HepG2 (cell line): ENCODE measurements at regions not wholly inside any gene's neighbourhood (a gene's known extent, or its start where the extent isn't known, plus 50 kb on each side); places are given as distances from the start of the nearest gene placed in this dataset.
"Not testable (repeated sequence)": the region's sequence is repeated elsewhere in the genome, so short reads cannot be mapped to it uniquely, and the experiment has no call there.

Source experiments
- ATAC-seq: fragments of 200-7000 bp; cut with Tn5 transposase; 3 replicates; pipeline ENCODE4 v1.9.1; 2020; ENCODE audit warnings: mild to moderate bottlenecking, moderate library complexity
- BruUV-seq: library from RNA; stranded (reverse); fragments of 400-500 nt; replicated peaks from 2 replicates; lab custom pipeline; 2021; lab: Mats Ljungman, UMichigan
- CTCF ChIA-PET: fragments of 300-600 bp; formaldehyde crosslinking; extraction: SDS; loops from one replicate; lab custom pipeline; 2021; ENCODE audit warnings: low total read pairs, inconsistent platforms, low intra/inter-chr PET ratio; lab: Yijun Ruan, JAX
- POLR2A ChIA-PET: fragments of 350-600 bp; sonication (Branson Sonifier 250); formaldehyde crosslinking; loops from one replicate; lab custom pipeline; 2020; ENCODE audit warnings: antibody characterized with exemption, inconsistent platforms; lab: Yijun Ruan, JAX
- DNase-seq: peaks from one replicate; pipeline ENCODE4 v3.0.0-alpha.2; 2015; ENCODE audit warnings: low spot score
- FAIRE-seq: peaks from 3 replicates; lab custom pipeline; 2011; peaks lifted over from hg19 to GRCh38; lab: Jason Lieb, UNC
- H2AFZ ChIP-seq: one replicate; pipeline ENCODE4 v1.6.1; 2011; ENCODE audit warnings: low read length, inconsistent platforms
- H3K27ac ChIP-seq: fragments of 300-600 bp; 3 replicates; pipeline ENCODE4 v1.8.0; 2011; ENCODE audit warnings: mixed run types, mild to moderate bottlenecking, mixed read lengths, low read length, inconsistent platforms; ENCODE audit not compliant: insufficient read depth; ENCODE audit errors: extremely low read length
- H3K27me3 ChIP-seq, 2 experiments: fragments of 200-600 bp in 1 of 2; 2 replicates in 1 of 2; 3 replicates in 1 of 2; pipeline versions ENCODE4 v1.6.0 to v1.8.0; 2011; ENCODE audit warnings: low read length in 2 of 2, mild to moderate bottlenecking in 2 of 2, moderate library complexity in 2 of 2, inconsistent platforms in 1 of 2; ENCODE audit not compliant: insufficient read depth in 2 of 2, control insufficient read depth in 1 of 2
- H3K36me3 ChIP-seq, 2 experiments: fragments of 200-600 bp in 1 of 2; replicated peaks in 1 of 2; 2 replicates in 1 of 2; 3 replicates in 1 of 2; pipeline versions ENCODE4 v1.5.1 to v1.8.0; 2011; ENCODE audit warnings: low read length in 2 of 2, inconsistent platforms in 1 of 2; ENCODE audit not compliant: insufficient read depth in 2 of 2, control insufficient read depth in 1 of 2
- H3K4me1 ChIP-seq: 2 replicates; pipeline ENCODE4 v1.5.1; 2012; ENCODE audit warnings: low read length, inconsistent platforms; ENCODE audit not compliant: insufficient read depth
- H3K4me2 ChIP-seq: 2 replicates; pipeline ENCODE4 v1.6.0; 2011; ENCODE audit warnings: low read depth, low read length, inconsistent platforms
- H3K4me3 ChIP-seq, 3 experiments: fragments of 200-600 bp in 1 of 3; sonication (generic), shearing (Covaris generic) in 1 of 3; replicated peaks in 1 of 3; 2 replicates each; pipeline ENCODE4 v1.5.1; 2011 to 2016; ENCODE audit warnings: low read length in 3 of 3, inconsistent platforms in 2 of 3, low read depth in 2 of 3, mild to moderate bottlenecking in 2 of 3, control low read depth in 1 of 3, mixed read lengths in 1 of 3; ENCODE audit not compliant: insufficient read depth in 1 of 3
- H3K79me2 ChIP-seq: one replicate; pipeline ENCODE4 v1.6.1; 2011; ENCODE audit warnings: low read length, inconsistent platforms; ENCODE audit not compliant: insufficient read depth
- H3K9ac ChIP-seq: 2 replicates; pipeline ENCODE4 v1.6.0; 2011; ENCODE audit warnings: mild to moderate bottlenecking, low read depth, low read length, inconsistent platforms; ENCODE audit not compliant: insufficient read depth
- H3K9me3 ChIP-seq: 2 replicates; pipeline ENCODE4 v1.5.1; 2012; ENCODE audit warnings: mild to moderate bottlenecking, low read length
- H4K20me1 ChIP-seq: 2 replicates; pipeline ENCODE4 v1.6.0; 2011; ENCODE audit warnings: inconsistent platforms, mild to moderate bottlenecking, low read length, moderate library complexity; ENCODE audit not compliant: insufficient read depth
- WGBS: methylation state at CpG from one replicate; pipeline ENCODE4 v1.1.6; 2017; ENCODE audit warnings: low lambda C conversion rate; 5-methylcytosine and 5-hydroxymethylcytosine counted together
- in situ Hi-C: cut with HindIII; loops from 2 replicates; pipeline ENCODE4 v1.10.0; 2017; ENCODE audit warnings: low pct_unique_long_range_greater_than_20kb; ENCODE audit not compliant: extremely low pct_ligation_motif_present
- intact Hi-C: fragments of 100-400 bp; cut with micrococcal nuclease; formaldehyde crosslinking; loops from one replicate; pipeline ENCODE4 v1.10.0; 2022; ENCODE audit not compliant: unreplicated experiment

GRCh38 chr2:89027536-89027935, 336.1 kb downstream of the RPIA start:
- CTCF ChIA-PET, H3K27me3 ChIP-seq, H3K4me3 ChIP-seq, H4K20me1 ChIP-seq, POLR2A ChIA-PET, H3K9me3 ChIP-seq, H3K4me2 ChIP-seq, H3K36me3 ChIP-seq, H3K4me1 ChIP-seq, ATAC-seq, DNase-seq, H3K9ac ChIP-seq, FAIRE-seq, intact Hi-C loops, H3K79me2 ChIP-seq, H2AFZ ChIP-seq, BruUV-seq, H3K27ac ChIP-seq: not testable (repeated sequence)
- in situ Hi-C loops: loop anchor here (25.0 kb wide), 1 partner anchor 1160 kb away; no protein-coding TSS in a partner anchor
- 9% methylated on average over 1 of the region's 1 CpG for WGBS

- H2AFZ ChIP-seq, POLR2A ChIA-PET, H3K4me2 ChIP-seq, H3K79me2 ChIP-seq, H3K27ac ChIP-seq, H3K9ac ChIP-seq, BruUV-seq, H3K4me3 ChIP-seq, H3K4me1 ChIP-seq, DNase-seq, H4K20me1 ChIP-seq, H3K9me3 ChIP-seq, CTCF ChIA-PET, H3K36me3 ChIP-seq, H3K27me3 ChIP-seq, intact Hi-C loops: not testable (repeated sequence)
- in situ Hi-C loops: loop anchor here (25.0 kb wide), 1 partner anchor 1158 kb away; no protein-coding TSS in a partner anchor
- 7% methylated on average over 4 of the region's 4 CpGs for WGBS
- ATAC-seq (peak; percentile 54), FAIRE-seq (peak; percentile 66)
Observed at GRCh38 chr2:89029257-89029656, 337.8 kb downstream of the RPIA start.
